ENCODE measurements at regions not wholly inside any gene's neighbourhood (a gene's known extent, or its start where the extent isn't known, plus 50 kb on each side); places are given as distances from the start of the nearest gene placed in this dataset.

- Histone ChIP-seq H3K36me3 (ENCODE audit: low read depth) (no peaks in the 10 kb centered on the region), H3K4me1 (ENCODE audit: insufficient read depth) (no peaks in the 10 kb centered on the region), H3K9me2 (ENCODE audit: insufficient read depth) (no peaks in the 10 kb centered on the region), H3K9ac (no peak overlapping the region), H3F3A (ENCODE audit: insufficient read depth) (no peaks in the 10 kb centered on the region), H3K27me3 (replicated peaks; ENCODE audit: insufficient read depth) (no peaks in the 10 kb centered on the region), H3K27ac (no peak overlapping the region), H3K4me3 (no peak overlapping the region), H2AFZ (no peak overlapping the region), H4K20me1 (ENCODE audit: insufficient read depth) (no peaks in the 10 kb centered on the region), H3K79me2 (ENCODE audit: insufficient read depth) (no peaks in the 10 kb centered on the region), H3K4me2 (ENCODE audit: unreplicated experiment) (no peak overlapping the region), H3K9me3 (ENCODE audit: low read depth) (no peaks in the 10 kb centered on the region)
- TF ChIP-seq EZH2phosphoT487 (IDR thresholded peaks at IDR 0.05; ENCODE audit: insufficient read depth, low read depth): no peak
- no peak for TF ChIP-seq EZH2 (IDR thresholded peaks at IDR 0.05; ENCODE audit: insufficient read depth, poor library complexity, severe bottlenecking)
- in situ Hi-C loops (cut with MboI): no loop called here
- 0% methylated on average over 2 of the region's 2 CpGs for WGBS, 2 experiments (ENCODE audit: low coverage in 1 of 2, low lambda C conversion rate in 2 of 2, missing lambda C conversion rate in 2 of 2)
- no peak for DNase-seq
These were observed 71.4 kb upstream of the OR9G4 start for GRCh38 chr11:56819916-56820315.

GRCh38 chr11:56817661-56818060 lies 69.2 kb upstream of the OR9G4 start:
- Histone ChIP-seq H3K9me2 (ENCODE audit: insufficient read depth) (no peaks in the 10 kb centered on the region), H4K20me1 (ENCODE audit: insufficient read depth) (no peaks in the 10 kb centered on the region), H3K27me3 (replicated peaks; ENCODE audit: insufficient read depth) (no peaks in the 10 kb centered on the region), H3K4me1 (ENCODE audit: insufficient read depth) (no peaks in the 10 kb centered on the region), H3K9ac (no peak overlapping the region), H3K27ac (no peak overlapping the region), H3K4me3 (no peak overlapping the region), H3K9me3 (ENCODE audit: low read depth) (no peaks in the 10 kb centered on the region), H2AFZ (no peak overlapping the region), H3K36me3 (ENCODE audit: low read depth) (no peaks in the 10 kb centered on the region), H3K4me2 (ENCODE audit: unreplicated experiment) (no peak overlapping the region), H3F3A (ENCODE audit: insufficient read depth) (no peaks in the 10 kb centered on the region), H3K79me2 (ENCODE audit: insufficient read depth) (no peaks in the 10 kb centered on the region)
- TF ChIP-seq EZH2phosphoT487 (IDR thresholded peaks at IDR 0.05; ENCODE audit: insufficient read depth, low read depth) (no peak), EZH2 (IDR thresholded peaks at IDR 0.05; ENCODE audit: insufficient read depth, poor library complexity, severe bottlenecking) (no peak)
- in situ Hi-C loops (cut with MboI): no loop called here
- no peak for DNase-seq
- WGBS, 2 experiments (ENCODE audit: low coverage in 1 of 2, low lambda C conversion rate in 2 of 2, missing lambda C conversion rate in 2 of 2): 2 to 3% methylated on average over 3 of the region's 3 CpGs

- Histone ChIP-seq H2AFZ (no peak overlapping the region), H3K4me1 (ENCODE audit: insufficient read depth) (no peaks in the 10 kb centered on the region), H3K36me3 (ENCODE audit: low read depth) (no peaks in the 10 kb centered on the region), H3K79me2 (ENCODE audit: insufficient read depth) (no peaks in the 10 kb centered on the region), H3K9me3 (ENCODE audit: low read depth) (no peaks in the 10 kb centered on the region), H3K9ac (no peak overlapping the region), H3K9me2 (ENCODE audit: insufficient read depth) (no peaks in the 10 kb centered on the region), H3F3A (ENCODE audit: insufficient read depth) (no peaks in the 10 kb centered on the region), H4K20me1 (ENCODE audit: insufficient read depth) (no peaks in the 10 kb centered on the region), H3K27me3 (replicated peaks; ENCODE audit: insufficient read depth) (no peaks in the 10 kb centered on the region), H3K4me3 (no peak overlapping the region), H3K4me2 (ENCODE audit: unreplicated experiment) (no peak overlapping the region), H3K27ac (no peak overlapping the region)
- DNase-seq: no peak
- TF ChIP-seq EZH2phosphoT487 (IDR thresholded peaks at IDR 0.05; ENCODE audit: insufficient read depth, low read depth) (no peak), EZH2 (IDR thresholded peaks at IDR 0.05; ENCODE audit: insufficient read depth, poor library complexity, severe bottlenecking) (no peak)
- 2 to 6% methylated on average over 2 of the region's 2 CpGs for WGBS, 2 experiments (ENCODE audit: low coverage in 1 of 2, low lambda C conversion rate in 2 of 2, missing lambda C conversion rate in 2 of 2)
- in situ Hi-C loops (cut with MboI): no loop called here
These were observed 67.8 kb upstream of the OR9G4 start for GRCh38 chr11:56816259-56816658.

GRCh38 chr11:56808326-56808725 lies 59.8 kb upstream of the OR9G4 start:
- Histone ChIP-seq H3K4me1 (ENCODE audit: insufficient read depth) (no peaks in the 10 kb centered on the region), H3K79me2 (ENCODE audit: insufficient read depth) (no peaks in the 10 kb centered on the region), H3K9me2 (ENCODE audit: insufficient read depth) (no peaks in the 10 kb centered on the region), H3K27ac (no peak overlapping the region), H2AFZ (no peak overlapping the region), H3K9me3 (ENCODE audit: low read depth) (no peaks in the 10 kb centered on the region), H3K27me3 (replicated peaks; ENCODE audit: insufficient read depth) (no peaks in the 10 kb centered on the region), H3F3A (ENCODE audit: insufficient read depth) (no peaks in the 10 kb centered on the region), H3K4me2 (ENCODE audit: unreplicated experiment) (no peak overlapping the region), H4K20me1 (ENCODE audit: insufficient read depth) (no peaks in the 10 kb centered on the region), H3K9ac (no peak overlapping the region), H3K36me3 (ENCODE audit: low read depth) (no peaks in the 10 kb centered on the region), H3K4me3 (no peak overlapping the region)
- WGBS, 2 experiments (ENCODE audit: low coverage in 1 of 2, low lambda C conversion rate in 2 of 2, missing lambda C conversion rate in 2 of 2): 0% methylated on average over 1 of the region's 1 CpG
- no peak for DNase-seq
- TF ChIP-seq EZH2phosphoT487 (IDR thresholded peaks at IDR 0.05; ENCODE audit: insufficient read depth, low read depth) (no peak), EZH2 (IDR thresholded peaks at IDR 0.05; ENCODE audit: insufficient read depth, poor library complexity, severe bottlenecking) (no peak)
- in situ Hi-C loops (cut with MboI): no loop called here

GRCh38 chr11:56799691-56800210 lies 51.3 kb upstream of the OR9G4 start:
- no peak overlapping the region for H3K4me3 ChIP-seq
- DNase-seq: no peak
- no peak overlapping the region for H3K4me2 ChIP-seq (ENCODE audit: unreplicated experiment)
- no peak overlapping the region for H3K27ac ChIP-seq
- no peak for TF ChIP-seq EZH2phosphoT487 (IDR thresholded peaks at IDR 0.05; ENCODE audit: insufficient read depth, low read depth)
- TF ChIP-seq EZH2 (IDR thresholded peaks at IDR 0.05; ENCODE audit: insufficient read depth, poor library complexity, severe bottlenecking): no peak
- H4K20me1 ChIP-seq (ENCODE audit: insufficient read depth): no peaks in the 10 kb centered on the region
- H3K27me3 ChIP-seq (replicated peaks; ENCODE audit: insufficient read depth): no peaks in the 10 kb centered on the region
- WGBS, 2 experiments (ENCODE audit: low coverage in 1 of 2, low lambda C conversion rate in 2 of 2, missing lambda C conversion rate in 2 of 2): 29 to 33% methylated on average over 4 of the region's 4 CpGs
- no peaks in the 10 kb centered on the region for H3K9me2 ChIP-seq (ENCODE audit: insufficient read depth)
- H3K4me1 ChIP-seq (ENCODE audit: insufficient read depth): no peaks in the 10 kb centered on the region
- H3F3A ChIP-seq (ENCODE audit: insufficient read depth): no peaks in the 10 kb centered on the region
- H3K36me3 ChIP-seq (ENCODE audit: low read depth): no peaks in the 10 kb centered on the region
- H3K79me2 ChIP-seq (ENCODE audit: insufficient read depth): no peaks in the 10 kb centered on the region
- H3K9me3 ChIP-seq (ENCODE audit: low read depth): no peaks in the 10 kb centered on the region
- in situ Hi-C loops (cut with MboI): loop anchor here (25.0 kb wide), 1 partner anchor 862 kb away; the partner anchor contains the start of gene OR5I1
- H3K9ac ChIP-seq: no peak overlapping the region
- H2AFZ ChIP-seq: no peak overlapping the region

Data from GM23248 (cell line).